ENCODE measurements at regions not wholly inside any gene's neighbourhood (a gene's known extent, or its start where the extent isn't known, plus 50 kb on each side); places are given as distances from the start of the nearest gene placed in this dataset.

DNA sequence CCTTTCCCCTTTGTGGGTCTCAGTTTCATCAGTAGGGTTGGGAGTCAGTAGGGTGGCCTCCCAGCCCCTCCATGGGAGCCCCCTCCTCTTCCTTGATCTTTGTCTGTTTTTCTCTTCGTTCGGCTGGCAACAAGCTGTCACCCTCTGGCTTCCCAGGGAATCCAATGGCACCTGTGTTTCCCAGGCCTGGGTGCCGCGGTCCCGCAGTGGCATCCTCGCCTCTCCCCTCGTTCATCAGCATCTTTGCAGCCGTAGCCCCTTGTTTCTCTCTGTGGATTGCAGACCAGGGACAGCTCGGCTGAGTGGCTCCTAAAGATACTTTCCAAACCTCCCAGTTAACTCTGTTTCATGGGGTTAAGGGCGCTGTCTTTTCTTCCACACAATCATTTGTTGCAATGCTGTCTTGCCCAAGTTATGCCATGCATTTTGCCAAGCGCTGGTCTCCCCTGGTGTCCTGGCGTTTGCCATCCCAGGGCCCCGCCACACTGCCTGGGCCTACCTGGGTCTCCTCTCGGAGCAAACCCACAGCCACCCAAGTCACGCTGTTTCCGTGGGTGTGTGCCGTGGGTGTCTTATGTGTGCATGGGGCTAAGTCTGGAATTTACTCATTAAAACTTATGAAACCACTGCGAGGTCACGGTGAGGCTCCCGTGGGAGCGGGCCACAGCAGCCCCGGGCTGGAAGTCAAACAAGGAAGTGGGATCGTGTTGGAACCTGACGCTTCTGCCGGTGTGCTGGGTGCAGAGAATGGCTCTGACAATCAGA, 189.4 kb upstream of the SHH start:
- no peak for DNase-seq

DNA sequence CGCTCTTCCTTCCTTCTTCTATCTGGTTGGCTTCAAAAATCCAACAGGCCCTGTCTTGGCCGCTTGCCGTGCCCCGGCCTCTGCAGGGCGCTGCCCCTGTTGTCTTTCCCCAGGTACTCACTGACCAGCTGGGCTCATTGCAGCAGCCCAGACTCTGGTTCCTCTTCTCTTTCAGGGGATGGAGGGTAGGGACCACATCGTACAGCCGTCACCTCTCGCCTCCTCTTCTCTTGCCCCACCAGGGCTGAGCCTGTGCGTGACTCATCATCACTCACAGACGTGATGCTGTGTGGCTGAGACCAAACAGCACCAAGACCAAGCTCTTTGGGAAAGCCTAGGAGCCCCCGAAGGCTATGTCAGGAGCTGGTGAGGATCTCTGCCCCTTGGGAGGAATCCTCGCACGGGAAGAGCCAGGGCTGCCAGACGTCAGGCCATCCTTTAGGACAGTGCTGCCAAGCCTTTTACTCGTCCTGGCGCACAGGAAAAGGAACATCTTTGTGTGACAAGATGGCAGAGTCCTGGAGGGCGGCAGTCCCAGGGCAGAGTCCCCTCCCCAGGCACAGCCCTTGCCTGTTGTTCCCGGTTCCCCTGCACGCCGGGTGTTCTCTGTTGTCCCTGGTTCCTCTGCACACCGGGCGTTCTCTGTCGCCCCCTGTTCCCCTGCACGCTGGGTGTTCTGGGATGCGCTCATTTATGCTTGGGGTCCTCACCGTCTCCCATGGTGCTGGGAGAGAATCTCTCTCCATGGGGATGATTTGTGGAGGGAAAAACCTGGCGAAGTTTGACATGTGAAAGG, 188.5 kb upstream of the SHH start:
- DNase-seq: no peak

DNA sequence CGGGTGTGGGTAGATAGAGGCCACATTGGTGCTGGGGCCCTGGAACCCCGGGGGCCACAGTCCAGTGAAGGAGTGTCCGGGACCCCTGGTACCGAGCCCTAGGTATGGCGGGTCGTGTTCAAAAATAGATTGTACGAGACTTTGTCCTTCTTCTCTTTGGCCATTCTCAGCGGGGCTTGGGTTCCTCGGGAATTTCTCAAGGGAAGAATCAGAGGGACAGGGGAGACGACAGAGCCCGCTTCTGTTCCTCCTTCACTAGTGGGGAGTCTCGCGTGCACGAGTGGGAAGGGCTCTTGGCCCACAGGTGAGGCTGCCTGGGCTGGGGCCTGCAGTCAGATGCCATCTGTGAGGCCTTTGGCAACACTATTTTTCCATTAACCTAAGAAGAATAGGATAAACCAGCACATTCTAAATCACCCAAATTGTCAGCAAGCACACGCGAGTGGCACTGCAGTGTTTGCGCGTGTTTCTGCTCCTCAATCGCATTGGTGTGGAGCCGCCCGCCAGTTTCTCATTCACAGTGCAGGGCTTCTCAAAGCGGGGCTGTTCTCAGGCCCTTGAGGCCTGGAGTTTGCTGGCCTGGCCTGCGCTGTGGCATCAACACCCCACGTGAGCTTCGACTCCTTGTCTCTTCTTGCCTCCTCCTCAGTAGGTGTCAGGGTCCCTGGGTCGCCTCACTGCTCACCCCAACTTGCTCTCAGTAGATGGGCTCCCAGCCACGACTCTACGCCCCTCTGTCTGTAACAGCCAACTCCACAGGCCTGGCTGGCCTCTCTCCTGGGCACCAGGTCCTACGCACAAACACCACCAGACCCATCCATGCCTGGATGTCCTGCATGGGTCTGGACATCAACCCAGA, 187.6 kb upstream of the SHH start:
- no peak for DNase-seq

DNA sequence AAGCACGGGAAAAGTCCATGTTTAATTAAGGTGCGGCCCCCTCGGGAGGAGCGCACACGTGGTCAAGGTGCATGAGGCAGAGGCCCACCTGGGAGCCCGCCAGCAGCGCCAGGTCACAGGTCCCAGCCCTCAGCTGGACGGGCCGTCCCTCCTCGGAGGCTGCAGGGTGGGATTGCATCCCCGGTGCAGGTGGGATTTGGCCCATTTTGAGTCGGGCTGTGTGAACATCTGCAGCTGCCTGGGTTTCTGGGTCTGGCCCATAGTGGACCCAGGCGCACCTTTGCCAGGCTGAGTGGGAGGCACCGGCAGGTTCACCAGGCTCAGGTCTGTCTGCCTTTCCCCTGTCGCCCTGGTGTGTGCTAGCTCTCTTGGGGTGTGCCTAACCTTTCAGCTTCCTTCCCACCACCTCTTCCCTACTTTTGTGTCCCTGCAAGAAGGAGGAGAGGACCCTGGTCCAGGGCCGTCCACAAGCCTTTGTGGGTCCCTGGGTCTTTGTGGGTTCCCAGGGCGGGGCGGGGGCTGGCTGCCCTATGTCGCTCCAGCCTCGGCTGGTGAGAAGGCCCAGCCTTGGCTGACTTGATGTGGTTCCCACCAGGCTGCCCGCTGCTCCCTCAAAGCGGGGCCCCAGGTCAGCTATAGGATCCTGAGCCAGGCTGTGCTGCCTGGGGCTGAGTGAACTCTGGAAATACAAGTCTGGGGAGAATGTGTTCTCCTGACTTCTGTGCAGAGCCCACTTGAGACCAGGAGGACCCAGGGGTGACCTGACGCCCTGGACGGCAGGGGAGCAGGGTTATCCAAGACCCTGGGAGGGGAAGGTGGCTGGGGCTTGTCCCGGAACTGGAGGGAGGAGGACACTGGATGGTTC, 186.7 kb upstream of the SHH start:
- no peak for DNase-seq

DNA sequence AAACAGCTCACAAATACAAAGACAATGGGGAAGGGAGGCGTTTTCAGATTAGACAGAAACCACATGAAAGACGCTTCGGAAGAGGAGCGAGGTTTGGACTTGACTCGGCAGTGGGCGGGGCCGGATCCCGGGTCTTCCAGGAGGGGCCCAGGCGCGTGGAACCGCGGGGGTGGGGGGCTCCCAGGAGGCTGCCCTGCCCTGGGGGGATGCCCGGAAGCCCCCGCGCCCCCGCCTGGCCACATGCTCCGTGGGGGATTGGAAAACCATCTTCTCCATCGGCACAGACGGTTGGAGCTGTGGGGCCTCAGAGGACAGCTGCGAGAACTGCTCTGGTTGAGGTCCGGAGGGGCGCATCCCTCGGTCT, 186.0 kb upstream of the SHH start:
- DNase-seq: no peak

GRCh38 chr7:155997431-155998327, 185.4 kb upstream of the SHH start:
- DNase-seq: peak in 1 of 2 experiments; percentile 44

- DNase-seq: peak; percentile 87 to 91
Measured at GRCh38 chr7:155996718-155997280, 184.5 kb upstream of the SHH start.

GRCh38 chr7:155995183-155995612, 182.9 kb upstream of the SHH start:
- no peak for DNase-seq

DNA sequence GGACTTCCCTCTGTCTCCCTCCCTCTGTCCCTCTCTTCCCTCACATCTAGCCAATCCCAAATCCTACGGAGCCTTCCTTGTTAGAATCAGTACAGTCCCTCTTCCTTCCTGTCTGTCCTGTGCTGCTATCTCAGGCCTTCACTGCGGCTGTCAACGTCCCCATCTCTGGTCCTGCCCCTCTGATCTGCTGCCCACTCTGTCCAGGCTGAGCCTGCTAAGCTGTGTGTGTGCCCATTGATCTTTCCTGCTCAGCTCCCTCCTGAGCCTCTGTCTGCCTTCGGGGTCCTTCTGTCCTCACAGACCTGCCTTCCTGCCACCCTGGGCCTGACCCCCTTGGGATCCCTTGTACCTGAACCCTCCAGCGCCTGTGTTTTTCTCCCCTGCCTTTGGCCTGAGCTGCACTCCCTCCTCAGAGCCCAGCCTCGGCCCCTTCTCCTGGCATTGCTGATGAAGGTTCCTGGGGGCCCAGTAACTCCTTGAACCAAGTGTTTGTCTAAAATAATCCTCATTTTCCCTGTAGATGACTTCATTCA, 182.1 kb upstream of the SHH start:
- no peak for DNase-seq

DNA sequence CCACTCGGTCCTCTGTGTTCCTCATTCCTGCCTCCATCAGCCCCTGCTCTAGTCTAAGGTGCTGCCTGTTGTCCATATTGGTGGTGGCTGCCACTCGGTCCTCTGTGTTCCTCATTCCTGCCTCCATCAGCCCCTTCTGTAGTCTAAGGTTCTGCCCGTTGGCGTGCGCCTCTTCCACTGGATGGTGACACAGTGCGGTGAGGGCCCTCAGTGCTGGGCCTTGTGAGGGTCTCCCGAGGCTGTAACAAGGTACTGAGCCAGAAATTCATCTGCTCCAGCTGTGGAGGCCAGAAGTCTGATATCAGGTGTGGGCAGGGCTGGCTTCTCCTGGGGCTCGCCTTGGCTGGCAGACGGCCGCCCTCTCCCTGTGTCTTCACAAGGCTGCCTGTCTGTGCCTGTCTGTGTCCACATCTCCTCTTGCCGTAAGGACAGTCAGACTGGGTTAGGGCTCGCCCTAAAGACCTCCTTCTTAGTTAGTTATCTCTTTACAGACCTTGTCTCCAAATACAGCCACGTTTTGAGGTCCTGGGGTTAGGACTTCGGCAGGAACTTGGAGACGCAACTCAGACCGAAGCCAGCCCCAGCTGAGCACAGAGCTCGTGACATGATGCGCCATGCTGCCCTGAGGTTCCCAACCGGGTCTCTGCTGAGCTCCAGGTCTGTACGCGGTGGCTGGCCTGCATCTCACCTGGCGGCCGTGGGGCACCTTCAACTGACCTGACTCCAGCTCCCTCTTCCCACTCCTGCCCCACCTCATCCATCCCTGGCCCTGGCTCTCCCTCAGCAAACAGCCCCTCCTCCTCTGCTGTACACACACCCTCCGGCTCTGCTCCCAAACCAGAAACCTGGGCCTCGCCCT, 181.4 kb upstream of the SHH start:
- DNase-seq: no peak

GRCh38 chr7:155992974-155993373, 180.7 kb upstream of the SHH start:
- DNase-seq: no peak

DNA sequence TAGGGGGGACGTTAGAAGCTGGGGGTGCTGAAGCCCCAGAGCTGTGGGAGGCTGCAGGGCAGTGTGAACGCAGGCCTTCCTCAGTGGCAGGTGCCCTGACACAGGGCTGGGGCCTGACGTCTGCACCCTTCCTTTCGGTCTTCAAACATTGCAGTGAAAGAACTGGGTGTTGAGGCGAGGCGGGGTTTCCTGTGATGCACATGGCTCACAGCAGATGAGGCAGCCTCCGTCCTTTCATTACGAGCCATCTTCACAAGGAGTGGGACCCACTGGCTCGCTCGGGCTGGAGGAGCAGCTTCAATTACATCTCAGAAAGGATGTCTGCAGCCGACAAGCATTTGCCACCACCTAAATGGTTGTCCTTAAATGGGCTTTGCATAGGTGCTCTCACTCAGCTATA, 180.3 kb upstream of the SHH start:
- DNase-seq: no peak

DNA sequence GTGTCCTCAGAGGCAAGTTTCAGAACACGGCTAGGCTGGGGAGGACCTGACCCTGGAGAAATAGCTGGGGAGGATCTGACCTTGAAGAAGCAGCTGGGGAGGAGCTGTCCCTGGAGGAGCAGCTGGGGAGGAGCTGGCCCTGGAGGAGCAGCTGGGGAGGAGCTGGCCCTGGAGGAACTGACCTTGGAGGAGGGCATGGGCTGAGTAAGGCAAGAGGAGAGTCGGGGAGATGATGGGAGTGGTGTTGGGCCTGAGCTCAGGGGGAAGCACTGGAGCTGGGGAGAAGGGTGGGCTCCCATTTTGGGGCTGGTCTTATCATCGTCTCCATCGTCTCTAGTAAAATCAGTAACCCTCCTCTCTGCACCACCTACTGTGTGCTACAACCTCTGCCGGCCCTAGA, 179.8 kb upstream of the SHH start:
- DNase-seq: no peak

GRCh38 chr7:155991470-155991869, 179.2 kb upstream of the SHH start:
- DNase-seq: no peak

DNA sequence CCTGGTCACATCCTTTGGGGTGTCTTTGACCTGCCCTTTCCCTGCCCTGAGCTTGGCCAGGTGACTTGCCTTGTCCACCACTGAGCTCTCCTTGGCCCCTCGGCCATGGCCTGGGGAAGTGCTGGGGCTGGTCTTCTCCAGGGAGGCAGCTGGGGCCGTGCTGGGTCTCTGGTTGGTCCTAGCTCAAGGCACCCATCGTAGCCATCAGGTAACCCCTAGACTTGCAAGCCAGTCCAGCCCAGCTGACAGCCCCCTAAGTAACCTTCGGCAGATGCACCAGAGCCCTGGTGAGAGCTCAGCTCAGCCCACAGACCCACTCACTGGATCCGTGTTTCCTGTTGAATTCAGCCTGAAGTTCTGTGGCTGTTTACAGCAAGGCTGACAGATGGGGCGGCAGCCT, 176.2 kb upstream of the SHH start:
- DNase-seq: no peak

DNA sequence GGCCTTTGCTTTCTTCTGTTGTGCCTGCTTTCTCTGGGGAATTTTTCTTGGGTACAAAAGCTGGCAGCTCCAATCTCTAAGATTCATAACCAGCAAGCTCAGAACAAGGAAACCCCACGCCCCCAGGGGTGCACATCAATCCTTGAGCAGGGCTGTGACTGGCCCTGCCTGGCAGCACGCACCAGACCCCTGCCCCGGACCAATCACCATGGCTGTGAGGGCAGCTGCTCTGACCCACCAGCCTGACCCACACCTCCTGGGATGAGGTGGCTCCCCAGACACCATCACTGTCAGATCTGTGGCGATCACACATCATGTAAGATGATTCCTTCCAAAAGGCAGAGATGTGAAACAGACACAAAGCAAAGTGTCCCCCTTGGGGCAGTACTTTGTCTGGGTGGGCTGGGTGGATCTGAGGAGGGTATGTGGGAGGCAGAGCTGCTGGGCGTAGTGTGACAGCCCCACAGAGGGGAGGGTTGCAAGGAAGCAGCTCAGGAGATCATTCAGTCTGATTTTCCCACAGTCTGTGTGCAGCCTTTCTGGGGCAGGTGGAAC, 175.5 kb upstream of the SHH start:
- DNase-seq: no peak

GRCh38 chr7:155986497-155987160, 174.4 kb upstream of the SHH start:
- no peak for DNase-seq

- DNase-seq: no peak
Measured at GRCh38 chr7:155985518-155986250, 173.4 kb upstream of the SHH start.
